HCT116 (cell line): ENCODE measurements at regions not wholly inside any gene's neighbourhood (a gene's known extent, or its start where the extent isn't known, plus 50 kb on each side); places are given as distances from the start of the nearest gene placed in this dataset.

Source experiments
- ATAC-seq: fragments of 200-7000 bp; cut with Tn5 transposase; 2 replicates; pipeline ENCODE4 v1.9.1; 2020; ENCODE audit warnings: mild to moderate bottlenecking, moderate library complexity
- BruUV-seq: library from RNA; stranded (reverse); fragments of 400-500 nt; replicated peaks from 2 replicates; lab custom pipeline; 2021; lab: Mats Ljungman, UMichigan
- CTCF ChIA-PET: fragments of 300-600 bp; sonication (Branson Sonifier 250); formaldehyde crosslinking; loops from one replicate; lab custom pipeline; 2021; ENCODE audit warnings: antibody characterized with exemption; lab: Charles Lee
- POLR2A ChIA-PET: fragments of 300-600, 350-600 bp; sonication (Branson Sonifier 250); formaldehyde crosslinking; loops from one replicate; lab custom pipeline; 2021; ENCODE audit warnings: antibody characterized with exemption; lab: Charles Lee
- RAD21 ChIA-PET, 2 experiments: fragments of 300-600 bp; sonication (Branson Sonifier 250); formaldehyde crosslinking; loops; one replicate each; lab custom pipeline; 2023; ENCODE audit warnings: low total read pairs in 2 of 2; ENCODE audit not compliant: uncharacterized antibody in 2 of 2, unreplicated experiment in 2 of 2, low non-redundant PET in 1 of 2; lab: Charles Lee
- DNase-seq: peaks from one replicate; pipeline ENCODE4 v3.0.0-alpha.2; 2010; ENCODE audit warnings: low read depth, low spot score
- H2AFZ ChIP-seq: fragments of 200-600 bp; shearing (Covaris generic), sonication (generic); 2 replicates; pipeline ENCODE4 v1.6.1; 2017; ENCODE audit warnings: low read depth, mixed run types, mixed read lengths, antibody characterized with exemption, low read length; ENCODE audit not compliant: poor library complexity, severe bottlenecking
- H3K27ac ChIP-seq: 2 replicates; pipeline ENCODE4 v1.5.1; 2012; ENCODE audit warnings: low read depth, low read length
- H3K27me3 ChIP-seq: fragments of 200-600 bp; sonication (generic); 2 replicates; pipeline ENCODE4 v1.6.1; 2016; ENCODE audit warnings: mixed run types, low read length, mixed read lengths; ENCODE audit not compliant: insufficient read depth
- H3K36me3 ChIP-seq, 2 experiments: fragments of 200-500 bp in 1 of 2; fragments of 200-600 bp in 1 of 2; sonication (Bioruptor generic) in 1 of 2; sonication (generic) in 1 of 2; 2 replicates each; pipeline versions ENCODE4 v1.5.1 to v1.6.1; 2014 to 2016; ENCODE audit warnings: low read length in 2 of 2, inconsistent platforms in 1 of 2, mixed read lengths in 1 of 2, mixed run types in 1 of 2; ENCODE audit not compliant: insufficient read depth in 2 of 2, control insufficient read depth in 1 of 2
- H3K4me1 ChIP-seq, 2 experiments: fragments of 200-600 bp in 1 of 2; sonication (generic) in 1 of 2; 2 replicates each; pipeline versions ENCODE4 v1.5.1 to v1.6.1; 2012 to 2017; ENCODE audit warnings: low read length in 2 of 2, inconsistent platforms in 1 of 2, mild to moderate bottlenecking in 1 of 2, mixed read lengths in 1 of 2, mixed run types in 1 of 2, moderate library complexity in 1 of 2; ENCODE audit not compliant: insufficient read depth in 2 of 2, control insufficient read depth in 1 of 2
- H3K4me2 ChIP-seq: fragments of 200-600 bp; sonication (generic); 2 replicates; pipeline ENCODE4 v1.6.1; 2017; ENCODE audit warnings: mixed run types, low read length, mixed read lengths
- H3K4me3 ChIP-seq, 2 experiments: fragments of 200-600 bp in 1 of 2; sonication (generic) in 1 of 2; replicated peaks in 1 of 2; 2 replicates each; pipeline ENCODE4 v1.5.1; 2011 to 2016; ENCODE audit warnings: low read length in 2 of 2, control low read depth in 1 of 2, low read depth in 1 of 2, mild to moderate bottlenecking in 1 of 2, mixed read lengths in 1 of 2, mixed run types in 1 of 2
- H3K79me2 ChIP-seq: fragments of 200-600 bp; sonication (generic); 2 replicates; pipeline ENCODE4 v1.6.1; 2017; ENCODE audit warnings: mild to moderate bottlenecking, mixed run types, low read length, moderate library complexity, mixed read lengths; ENCODE audit not compliant: insufficient read depth
- H3K9ac ChIP-seq: fragments of 200-600 bp; sonication (generic); 2 replicates; pipeline ENCODE4 v1.6.1; 2016; ENCODE audit warnings: low read length, mixed read lengths
- H3K9me2 ChIP-seq: fragments of 200-600 bp; sonication (generic), shearing (Covaris generic); 2 replicates; pipeline ENCODE4 v1.6.1; 2017; ENCODE audit warnings: mixed run types, mild to moderate bottlenecking, moderate library complexity; ENCODE audit not compliant: insufficient read depth
- H3K9me3 ChIP-seq, 2 experiments: fragments of 200-500 bp in 1 of 2; fragments of 200-600 bp in 1 of 2; sonication (Bioruptor generic) in 1 of 2; sonication (generic) in 1 of 2; 2 replicates each; pipeline ENCODE4 v1.6.1; 2014 to 2017; ENCODE audit warnings: low read length in 2 of 2, mixed read lengths in 2 of 2, inconsistent platforms in 1 of 2, low read depth in 1 of 2, mild to moderate bottlenecking in 1 of 2, mixed run types in 1 of 2, moderate library complexity in 1 of 2; ENCODE audit not compliant: control insufficient read depth in 1 of 2, insufficient read depth in 1 of 2
- H4K20me1 ChIP-seq: fragments of 200-600 bp; sonication (generic), shearing (Covaris generic); 2 replicates; pipeline ENCODE4 v1.6.1; 2017; ENCODE audit warnings: mixed run types, mild to moderate bottlenecking, moderate library complexity; ENCODE audit not compliant: insufficient read depth
- ATF3 ChIP-seq: IDR thresholded peaks from 2 replicates; pipeline ENCODE4 v1.6.1; 2012
- EGR1 ChIP-seq: IDR thresholded peaks from 2 replicates; pipeline ENCODE4 v1.6.1; 2012; ENCODE audit warnings: low read depth
- ELF1 ChIP-seq: IDR thresholded peaks from 2 replicates; pipeline ENCODE4 v1.6.1; 2012; ENCODE audit warnings: low read depth, borderline replicate concordance
- EZH2phosphoT487 ChIP-seq: fragments of 200-600 bp; IDR thresholded peaks from 2 replicates; pipeline ENCODE4 v1.6.1; 2018; ENCODE audit warnings: antibody characterized with exemption, borderline replicate concordance
- FOSL1 ChIP-seq: IDR thresholded peaks from 2 replicates; pipeline ENCODE4 v1.6.1; 2012; ENCODE audit warnings: low read depth
- JUND ChIP-seq: IDR thresholded peaks from 2 replicates; pipeline ENCODE4 v1.6.1; 2012
- MAX ChIP-seq: IDR thresholded peaks from 2 replicates; pipeline ENCODE4 v1.6.1; 2012
- POLR2A ChIP-seq: IDR thresholded peaks from 2 replicates; pipeline ENCODE4 v1.7.0; 2011; ENCODE audit warnings: borderline replicate concordance; ENCODE audit not compliant: insufficient read depth, insufficient read length; ENCODE audit errors: extremely low read depth
- POLR2AphosphoS5 ChIP-seq: IDR thresholded peaks from 2 replicates; pipeline ENCODE4 v1.6.1; 2011; ENCODE audit warnings: mild to moderate bottlenecking, low read depth, low read length, moderate library complexity
- RAD21 ChIP-seq: IDR thresholded peaks from 2 replicates; pipeline ENCODE4 v1.6.1; 2012; ENCODE audit warnings: low read depth, mild to moderate bottlenecking
- REST ChIP-seq: IDR thresholded peaks from 2 replicates; pipeline ENCODE4 v1.6.1; 2012; ENCODE audit warnings: low read depth
- SIN3A ChIP-seq: IDR thresholded peaks from 2 replicates; pipeline ENCODE4 v1.6.1; 2012; ENCODE audit warnings: low read depth
- SP1 ChIP-seq: IDR thresholded peaks from 2 replicates; pipeline ENCODE4 v1.6.1; 2012; ENCODE audit warnings: low read depth
- YY1 ChIP-seq: IDR thresholded peaks from 2 replicates; pipeline ENCODE4 v1.6.1; 2011; ENCODE audit warnings: low read length, low read depth, moderate library complexity, mild to moderate bottlenecking; ENCODE audit not compliant: insufficient replicate concordance; ENCODE audit errors: extremely low read depth
- ZFX ChIP-seq: fragments of 450-650 bp; IDR thresholded peaks from 2 replicates; pipeline ENCODE4 v1.6.1; 2017
- ZNF274 ChIP-seq: fragments of 200-500 bp; sonication (Bioruptor generic); IDR thresholded peaks from 2 replicates; pipeline ENCODE4 v1.6.1; 2014; ENCODE audit warnings: mild to moderate bottlenecking, low read depth, low read length, inconsistent platforms
- intact Hi-C: fragments of 100-400 bp; cut with micrococcal nuclease; formaldehyde crosslinking; loops from 2 replicates; pipeline ENCODE4 v1.10.0; 2022
- TF ChIP-seq, protein P1 (sequence below): IDR thresholded peaks from 2 replicates; pipeline ENCODE4 v1.6.1; 2011; ENCODE audit warnings: mild to moderate bottlenecking, low read length, moderate library complexity; ENCODE audit not compliant: insufficient replicate concordance; ENCODE audit errors: extremely low read depth
- TF ChIP-seq, protein P2 (sequence below), 3 experiments: fragments of 200-600 bp in 1 of 3; sonication (generic) in 1 of 3; IDR thresholded peaks in 2 of 3; conservative IDR thresholded peaks in 1 of 3; 2 replicates each; pipeline ENCODE4 v1.5.1; 2012 to 2017; ENCODE audit warnings: low read depth in 2 of 3, low read length in 2 of 3, antibody characterized with exemption in 1 of 3, borderline replicate concordance in 1 of 3, control low read depth in 1 of 3, mild to moderate bottlenecking in 1 of 3, mixed read lengths in 1 of 3, mixed run types in 1 of 3, moderate library complexity in 1 of 3; ENCODE audit not compliant: insufficient read depth in 1 of 3

GRCh38 chr3:55402886-55403609 is 84.1 kb downstream of the WNT5A start:
- H3K4me3 ChIP-seq: no peak overlapping the region
- H3K4me1 ChIP-seq: no peaks in the 10 kb centered on the region
- no peaks in the 10 kb centered on the region for H3K79me2 ChIP-seq
- DNase-seq (no peak), ATAC-seq (no peak)
- intact Hi-C loops: no loop called here
- RAD21 ChIA-PET: no interaction called here
- H3K36me3 ChIP-seq: no peaks in the 10 kb centered on the region
- TF ChIP-seq ZNF274: no peak
- TF ChIP-seq, protein P1, sequence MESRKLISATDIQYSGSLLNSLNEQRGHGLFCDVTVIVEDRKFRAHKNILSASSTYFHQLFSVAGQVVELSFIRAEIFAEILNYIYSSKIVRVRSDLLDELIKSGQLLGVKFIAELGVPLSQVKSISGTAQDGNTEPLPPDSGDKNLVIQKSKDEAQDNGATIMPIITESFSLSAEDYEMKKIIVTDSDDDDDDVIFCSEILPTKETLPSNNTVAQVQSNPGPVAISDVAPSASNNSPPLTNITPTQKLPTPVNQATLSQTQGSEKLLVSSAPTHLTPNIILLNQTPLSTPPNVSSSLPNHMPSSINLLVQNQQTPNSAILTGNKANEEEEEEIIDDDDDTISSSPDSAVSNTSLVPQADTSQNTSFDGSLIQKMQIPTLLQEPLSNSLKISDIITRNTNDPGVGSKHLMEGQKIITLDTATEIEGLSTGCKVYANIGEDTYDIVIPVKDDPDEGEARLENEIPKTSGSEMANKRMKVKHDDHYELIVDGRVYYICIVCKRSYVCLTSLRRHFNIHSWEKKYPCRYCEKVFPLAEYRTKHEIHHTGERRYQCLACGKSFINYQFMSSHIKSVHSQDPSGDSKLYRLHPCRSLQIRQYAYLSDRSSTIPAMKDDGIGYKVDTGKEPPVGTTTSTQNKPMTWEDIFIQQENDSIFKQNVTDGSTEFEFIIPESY: no peak
- no peak for TF ChIP-seq EGR1
- TF ChIP-seq REST: no peak
- TF ChIP-seq, protein P2, sequence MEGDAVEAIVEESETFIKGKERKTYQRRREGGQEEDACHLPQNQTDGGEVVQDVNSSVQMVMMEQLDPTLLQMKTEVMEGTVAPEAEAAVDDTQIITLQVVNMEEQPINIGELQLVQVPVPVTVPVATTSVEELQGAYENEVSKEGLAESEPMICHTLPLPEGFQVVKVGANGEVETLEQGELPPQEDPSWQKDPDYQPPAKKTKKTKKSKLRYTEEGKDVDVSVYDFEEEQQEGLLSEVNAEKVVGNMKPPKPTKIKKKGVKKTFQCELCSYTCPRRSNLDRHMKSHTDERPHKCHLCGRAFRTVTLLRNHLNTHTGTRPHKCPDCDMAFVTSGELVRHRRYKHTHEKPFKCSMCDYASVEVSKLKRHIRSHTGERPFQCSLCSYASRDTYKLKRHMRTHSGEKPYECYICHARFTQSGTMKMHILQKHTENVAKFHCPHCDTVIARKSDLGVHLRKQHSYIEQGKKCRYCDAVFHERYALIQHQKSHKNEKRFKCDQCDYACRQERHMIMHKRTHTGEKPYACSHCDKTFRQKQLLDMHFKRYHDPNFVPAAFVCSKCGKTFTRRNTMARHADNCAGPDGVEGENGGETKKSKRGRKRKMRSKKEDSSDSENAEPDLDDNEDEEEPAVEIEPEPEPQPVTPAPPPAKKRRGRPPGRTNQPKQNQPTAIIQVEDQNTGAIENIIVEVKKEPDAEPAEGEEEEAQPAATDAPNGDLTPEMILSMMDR (IDR thresholded peaks at IDR 0.05 in 2 of 3, conservative IDR thresholded peaks at IDR 0.05 in 1 of 3; ENCODE audit: borderline replicate concordance in 1 of 3, insufficient read depth in 1 of 3, low read depth in 2 of 3, low read length in 2 of 3): no peak
- TF ChIP-seq RAD21: no peak
- TF ChIP-seq SP1: no peak
- TF ChIP-seq EZH2phosphoT487: no peak
- TF ChIP-seq JUND: no peak
- no peak for TF ChIP-seq MAX
- TF ChIP-seq SIN3A: no peak
- TF ChIP-seq ATF3: no peak
- no peak for TF ChIP-seq FOSL1
- no peak for TF ChIP-seq ZFX
- no peak for TF ChIP-seq POLR2A
- TF ChIP-seq YY1: no peak
- TF ChIP-seq ELF1: no peak
- TF ChIP-seq POLR2AphosphoS5: no peak
- no peak overlapping the region for H3K27ac ChIP-seq
- no peaks in the 10 kb centered on the region for H4K20me1 ChIP-seq
- no peak overlapping the region for H3K9ac ChIP-seq
- H3K4me2 ChIP-seq: no peak overlapping the region
- peaks cover 8 to 13% of the 10 kb centered on the region in 2 experiments; a peak in 2 of 4 replicates for H3K9me3 ChIP-seq
- no TSS peak for BruUV-seq
- no peak overlapping the region for H2AFZ ChIP-seq
- POLR2A ChIA-PET: no interaction called here
- H3K9me2 ChIP-seq: no peaks in the 10 kb centered on the region
- H3K27me3 ChIP-seq: no peaks in the 10 kb centered on the region
- CTCF ChIA-PET: no interaction called here
